ENCODE measurements at regions not wholly inside any gene's neighbourhood (a gene's known extent, or its start where the extent isn't known, plus 50 kb on each side); places are given as distances from the start of the nearest gene placed in this dataset.

- no peaks in the 10 kb centered on the region for H3K79me1 ChIP-seq (ENCODE audit: insufficient read depth, low read depth, low read length, poor library complexity, severe bottlenecking)
Measured at GRCh38 chr4:116391020-116391419, 694.4 kb downstream of the TRAM1L1 start.

More at GRCh38 chr4:116391020-116391419, 694.4 kb downstream of the TRAM1L1 start:
- Histone ChIP-seq H4K20me1 (ENCODE audit: control insufficient read depth, insufficient read depth, insufficient read length) (no peaks in the 10 kb centered on the region), H3K4ac (ENCODE audit: low read depth, low read length) (no peak overlapping the region), H2BK12ac (ENCODE audit: insufficient read length, low read depth, low read length) (no peak overlapping the region), H3K4me1 (ENCODE audit: insufficient read depth, low read length) (no peaks in the 10 kb centered on the region), H3T11ph (ENCODE audit: low read length) (no peak overlapping the region), H4K5ac (ENCODE audit: insufficient read length, low read depth, low read length) (no peak overlapping the region), H2BK120ac (ENCODE audit: low read depth, low read length, poor library complexity, severe bottlenecking) (no peak overlapping the region), H2BK5ac (ENCODE audit: insufficient read length, low read length) (no peak overlapping the region), H2AFZ (ENCODE audit: low read length) (no peak overlapping the region), H4K91ac (ENCODE audit: insufficient read length, low read depth, low read length) (no peak overlapping the region), H3K18ac (ENCODE audit: insufficient read length, low read depth, low read length) (no peak overlapping the region), H3K23me2 (ENCODE audit: insufficient read length, low read depth, low read length, poor library complexity, severe bottlenecking) (no peaks in the 10 kb centered on the region), H2BK20ac (ENCODE audit: low read depth, low read length, poor library complexity, severe bottlenecking) (no peak overlapping the region), H2BK15ac (ENCODE audit: low read depth, low read length) (no peak overlapping the region), H4K8ac (replicated peaks; ENCODE audit: insufficient read length, low read depth, low read length) (no peak overlapping the region), H3K4me2 (ENCODE audit: insufficient read depth, insufficient read length, low read length) (no peak overlapping the region), H3K27ac (ENCODE audit: insufficient read length, low read depth, low read length) (no peak overlapping the region), H3K56ac (ENCODE audit: insufficient read length, low read depth, low read length) (no peak overlapping the region), H2AK5ac (ENCODE audit: insufficient read length, low read length) (no peak overlapping the region), H3K9me3 (ENCODE audit: control insufficient read depth, low read depth, low read length) (no peaks in the 10 kb centered on the region), H3K27me3 (ENCODE audit: insufficient read depth, low read length) (no peaks in the 10 kb centered on the region), H3K14ac (ENCODE audit: insufficient read depth, low read length) (no peak overlapping the region), H3K79me2 (ENCODE audit: insufficient read depth, low read length) (no peaks in the 10 kb centered on the region), H3K9ac (ENCODE audit: extremely low read depth, insufficient read length, low read length) (no peak overlapping the region), H3K23ac (ENCODE audit: insufficient read length, low read depth, low read length) (no peak overlapping the region)
- H3K36me3 Mint-ChIP-seq (ENCODE audit: insufficient read depth in 1 of 3, low read depth in 3 of 3) = no peaks in the 10 kb centered on the region
- WGBS (ENCODE audit: extremely low coverage, insufficient read length, low lambda C conversion rate) = no CpG with 5 or more reads among the region's 2 CpGs
- no peak overlapping the region for H3K4me3 Mint-ChIP-seq
- no peaks in the 10 kb centered on the region for H3K9me3 Mint-ChIP-seq
- TF ChIP-seq CTCF (conservative IDR thresholded peaks at IDR 0.05) = no peak
- peaks cover 6% of the 10 kb centered on the region in 2 experiments; a peak in 3 of 4 replicates for H3K4me1 Mint-ChIP-seq
- no peaks in the 10 kb centered on the region for H3K27me3 Mint-ChIP-seq (ENCODE audit: low read depth)
- H3K27ac Mint-ChIP-seq = no peak overlapping the region
- no peak for DNase-seq
